ENCODE measurements at regions not wholly inside any gene's neighbourhood (a gene's known extent, or its start where the extent isn't known, plus 50 kb on each side); places are given as distances from the start of the nearest gene placed in this dataset.

GRCh38 chr3:73839032-73839431 is 214.3 kb upstream of the PDZRN3 start:
- TF ChIP-seq POLR2A (IDR thresholded peaks at IDR 0.05; ENCODE audit: low read depth): no peak
- TF ChIP-seq, protein P1, sequence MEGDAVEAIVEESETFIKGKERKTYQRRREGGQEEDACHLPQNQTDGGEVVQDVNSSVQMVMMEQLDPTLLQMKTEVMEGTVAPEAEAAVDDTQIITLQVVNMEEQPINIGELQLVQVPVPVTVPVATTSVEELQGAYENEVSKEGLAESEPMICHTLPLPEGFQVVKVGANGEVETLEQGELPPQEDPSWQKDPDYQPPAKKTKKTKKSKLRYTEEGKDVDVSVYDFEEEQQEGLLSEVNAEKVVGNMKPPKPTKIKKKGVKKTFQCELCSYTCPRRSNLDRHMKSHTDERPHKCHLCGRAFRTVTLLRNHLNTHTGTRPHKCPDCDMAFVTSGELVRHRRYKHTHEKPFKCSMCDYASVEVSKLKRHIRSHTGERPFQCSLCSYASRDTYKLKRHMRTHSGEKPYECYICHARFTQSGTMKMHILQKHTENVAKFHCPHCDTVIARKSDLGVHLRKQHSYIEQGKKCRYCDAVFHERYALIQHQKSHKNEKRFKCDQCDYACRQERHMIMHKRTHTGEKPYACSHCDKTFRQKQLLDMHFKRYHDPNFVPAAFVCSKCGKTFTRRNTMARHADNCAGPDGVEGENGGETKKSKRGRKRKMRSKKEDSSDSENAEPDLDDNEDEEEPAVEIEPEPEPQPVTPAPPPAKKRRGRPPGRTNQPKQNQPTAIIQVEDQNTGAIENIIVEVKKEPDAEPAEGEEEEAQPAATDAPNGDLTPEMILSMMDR (IDR thresholded peaks at IDR 0.05): no peak
- no peak for TF ChIP-seq POLR2AphosphoS5 (IDR thresholded peaks at IDR 0.05)
